K562 (cell line): ENCODE measurements at regions not wholly inside any gene's neighbourhood (a gene's known extent, or its start where the extent isn't known, plus 50 kb on each side); places are given as distances from the start of the nearest gene placed in this dataset.
"Not testable (repeated sequence)": the region's sequence is repeated elsewhere in the genome, so short reads cannot be mapped to it uniquely, and the experiment has no call there.

ENCODE experiments used
- ATAC-seq: fragments of 200-7000 bp; cut with Tn5 transposase; 3 replicates; pipeline ENCODE4 v1.9.1; 2020; ENCODE audit warnings: moderate library complexity
- BruUV-seq: library from RNA; stranded (reverse); fragments of 400-500 nt; replicated peaks from 2 replicates; lab custom pipeline; 2021; lab: Mats Ljungman, UMichigan
- CTCF ChIA-PET: fragments of 300-600 bp; formaldehyde crosslinking; extraction: SDS; loops from one replicate; lab custom pipeline; 2021; ENCODE audit warnings: low intra/inter-chr PET ratio; lab: Yijun Ruan, JAX
- POLR2A ChIA-PET: fragments of 300-600, 350-650 bp; sonication (Branson Sonifier 250); formaldehyde crosslinking; extraction: SDS; loops from one replicate; lab custom pipeline; 2021; ENCODE audit warnings: antibody characterized with exemption, inconsistent platforms; lab: Yijun Ruan, JAX
- DNase-seq, 4 experiments: peaks; one replicate each; pipeline versions ENCODE4 v3.0.0 to v3.0.0-alpha.2; 2011 to 2018; ENCODE audit warnings: low spot score in 3 of 4, mixed read lengths in 3 of 4; ENCODE audit errors: extremely low read depth in 1 of 4
- FAIRE-seq: peaks from 2 replicates; lab custom pipeline; 2011; peaks lifted over from hg19 to GRCh38; lab: Jason Lieb, UNC
- H2AFZ ChIP-seq: 2 replicates; pipeline ENCODE4 v1.6.0; 2011; ENCODE audit warnings: low read depth, low read length, control low read depth, inconsistent platforms
- H3K27ac ChIP-seq: fragments of 200-600 bp; 3 replicates; pipeline ENCODE4 v1.8.0; 2011; ENCODE audit warnings: low read depth, mild to moderate bottlenecking, control low read depth, inconsistent platforms, low read length, moderate library complexity, mixed read lengths; ENCODE audit errors: extremely low read depth
- H3K27me3 ChIP-seq, 2 experiments: fragments of 300-600 bp in 1 of 2; 2 replicates in 1 of 2; 3 replicates in 1 of 2; pipeline versions ENCODE4 v1.6.0 to v1.8.0; 2011; ENCODE audit warnings: inconsistent platforms in 2 of 2, low read length in 2 of 2, mild to moderate bottlenecking in 1 of 2, mixed read lengths in 1 of 2, moderate library complexity in 1 of 2; ENCODE audit not compliant: control insufficient read depth in 2 of 2, insufficient read depth in 2 of 2
- H3K36me3 ChIP-seq: fragments of 300-600 bp; 3 replicates; pipeline ENCODE4 v1.8.0; 2011; ENCODE audit warnings: mild to moderate bottlenecking, low read length, inconsistent platforms; ENCODE audit not compliant: control insufficient read depth, insufficient read depth
- H3K4me1 ChIP-seq, 2 experiments: fragments of 200-600 bp in 1 of 2; replicated peaks in 1 of 2; 2 replicates in 1 of 2; 3 replicates in 1 of 2; pipeline versions ENCODE4 v1.5.1 to v1.8.0; 2011; ENCODE audit warnings: inconsistent platforms in 2 of 2, low read length in 2 of 2, mild to moderate bottlenecking in 1 of 2, mixed read lengths in 1 of 2, moderate library complexity in 1 of 2; ENCODE audit not compliant: control insufficient read depth in 2 of 2, insufficient read depth in 2 of 2
- H3K4me2 ChIP-seq: 2 replicates; pipeline ENCODE4 v1.6.1; 2011; ENCODE audit warnings: low read length, control low read depth, inconsistent platforms, mixed read lengths; ENCODE audit not compliant: insufficient read depth
- H3K4me3 ChIP-seq: fragments of 200-600 bp; sonication (generic), shearing (Covaris generic); 2 replicates; pipeline ENCODE4 v1.5.1; 2016; ENCODE audit warnings: control low read depth, inconsistent platforms
- H3K79me2 ChIP-seq: fragments of 200-600 bp; 3 replicates; pipeline ENCODE4 v1.8.0; 2011; ENCODE audit warnings: low read length, inconsistent platforms; ENCODE audit not compliant: control insufficient read depth, insufficient read depth
- H3K9ac ChIP-seq, 2 experiments: 2 replicates each; pipeline versions ENCODE4 v1.6.0 to v1.6.1; 2011; ENCODE audit warnings: low read depth in 2 of 2, low read length in 2 of 2, control low read depth in 1 of 2, inconsistent platforms in 1 of 2, mild to moderate bottlenecking in 1 of 2, mixed read lengths in 1 of 2; ENCODE audit not compliant: insufficient read depth in 1 of 2
- H3K9me1 ChIP-seq: one replicate; pipeline ENCODE4 v1.6.0; 2011; ENCODE audit warnings: inconsistent platforms, mild to moderate bottlenecking, low read length, moderate library complexity; ENCODE audit not compliant: control insufficient read depth, insufficient read depth
- H3K9me3 ChIP-seq: replicated peaks from 2 replicates; pipeline ENCODE4 v1.5.1; 2011; ENCODE audit warnings: low read depth, low read length, inconsistent platforms; ENCODE audit not compliant: control insufficient read depth, insufficient read depth
- H4K20me1 ChIP-seq: replicated peaks from 2 replicates; pipeline ENCODE4 v1.6.1; 2011; ENCODE audit warnings: low read length, inconsistent platforms, mixed read lengths; ENCODE audit not compliant: control insufficient read depth, insufficient read depth
- ARID1B ChIP-seq: fragments of 450-650 bp; IDR thresholded peaks from 2 replicates; pipeline ENCODE4 v1.6.1; 2016; ENCODE audit warnings: antibody characterized with exemption, mild to moderate bottlenecking, inconsistent platforms
- CUX1 ChIP-seq: fragments of 200-800 bp; sonication (Bioruptor generic); IDR thresholded peaks from 2 replicates; pipeline ENCODE4 v1.6.1; 2016; ENCODE audit warnings: missing genetic modification characterization, missing compliant biosample characterization
- FOXA3 ChIP-seq, 2 experiments: fragments of 450-650 bp in 1 of 2; sonication (generic) in 1 of 2; formaldehyde crosslinking; IDR thresholded peaks in 1 of 2; conservative IDR thresholded peaks in 1 of 2; 2 replicates each; pipeline versions ENCODE4 v1.4.0 to v1.8.0; 2020 to 2022; ENCODE audit warnings: mild to moderate bottlenecking in 2 of 2, missing genetic modification reagents in 1 of 2
- NFRKB ChIP-seq: fragments of 450-650 bp; IDR thresholded peaks from 2 replicates; pipeline ENCODE4 v1.6.1; 2016; ENCODE audit warnings: low read depth
- TAF15 ChIP-seq: fragments of 200-400 bp; formaldehyde crosslinking; IDR thresholded peaks from 2 replicates; pipeline ENCODE4 v1.6.1; 2017; ENCODE audit warnings: mild to moderate bottlenecking, low read depth, low read length, moderate library complexity
- TCF15 ChIP-seq: fragments of 250-450 bp; sonication (Bioruptor Pico); IDR thresholded peaks from 2 replicates; pipeline ENCODE4 v1.8.0; 2022; ENCODE audit warnings: moderate library complexity, mild to moderate bottlenecking, inconsistent platforms
- ZNF584 ChIP-seq: fragments of 200-800 bp; sonication (Bioruptor generic); IDR thresholded peaks from 2 replicates; pipeline ENCODE4 v1.6.1; 2016; ENCODE audit warnings: low read depth, mild to moderate bottlenecking, missing genetic modification characterization, missing compliant biosample characterization
- WGBS: fragments of 100-300 bp; shearing (Covaris generic); methylation state at CpG from one replicate; pipeline ENCODE4 v1.1.6; 2016; ENCODE audit warnings: low coverage, mixed read lengths; ENCODE audit not compliant: insufficient coverage; ENCODE audit errors: missing lambda C conversion rate; 5-methylcytosine and 5-hydroxymethylcytosine counted together
- in situ Hi-C: fragments of 300-500 bp; cut with MboI; formaldehyde crosslinking; loops from 4 replicates; pipeline ENCODE4 v1.15.0; 2018; ENCODE audit warnings: inconsistent platforms, mixed read lengths
- intact Hi-C: fragments of 100-400 bp; cut with micrococcal nuclease; formaldehyde crosslinking; loops from 2 replicates; pipeline ENCODE4 v1.14.2; 2022

GRCh38 chr4:64062991-64063390, 346.3 kb downstream of the TECRL start (continued):
- TF ChIP-seq TCF15 (CRISPR knock-in tag): no peak
- TF ChIP-seq ZNF584 (CRISPR knock-in tag): no peak
- no peak for TF ChIP-seq CUX1
- TF ChIP-seq TAF15: no peak
- no peak for TF ChIP-seq NFRKB
- no peak for TF ChIP-seq FOXA3 (CRISPR knock-in tag; conservative IDR thresholded peaks at IDR 0.05 in 1 of 2, IDR thresholded peaks at IDR 0.05 in 1 of 2)
- no peak for TF ChIP-seq ARID1B

GRCh38 chr4:64037033-64037432, 372.2 kb downstream of the TECRL start:
- H3K9ac ChIP-seq, H3K27ac ChIP-seq, H3K79me2 ChIP-seq, POLR2A ChIA-PET, H2AFZ ChIP-seq, H3K4me3 ChIP-seq, CTCF ChIA-PET, H3K36me3 ChIP-seq, BruUV-seq, H3K9me3 ChIP-seq, H3K4me1 ChIP-seq, in situ Hi-C loops, H3K9me1 ChIP-seq, H3K27me3 ChIP-seq, ATAC-seq, DNase-seq, FAIRE-seq, intact Hi-C loops, H3K4me2 ChIP-seq, H4K20me1 ChIP-seq: not testable (repeated sequence)
- 2% methylated on average over 10 of the region's 23 CpGs for WGBS
